COR-L47 (cell line): ENCODE measurements at regions not wholly inside any gene's neighbourhood (a gene's known extent, or its start where the extent isn't known, plus 50 kb on each side); places are given as distances from the start of the nearest gene placed in this dataset.

ENCODE experiments used
- DNase-seq: peaks from one replicate; lab custom pipeline; 2025; lab: John Stamatoyannopoulos, UW

GRCh38 chr15:69505956-69506556 is 53.4 kb downstream of the RPLP1 start:
- no peak for DNase-seq

DNA sequence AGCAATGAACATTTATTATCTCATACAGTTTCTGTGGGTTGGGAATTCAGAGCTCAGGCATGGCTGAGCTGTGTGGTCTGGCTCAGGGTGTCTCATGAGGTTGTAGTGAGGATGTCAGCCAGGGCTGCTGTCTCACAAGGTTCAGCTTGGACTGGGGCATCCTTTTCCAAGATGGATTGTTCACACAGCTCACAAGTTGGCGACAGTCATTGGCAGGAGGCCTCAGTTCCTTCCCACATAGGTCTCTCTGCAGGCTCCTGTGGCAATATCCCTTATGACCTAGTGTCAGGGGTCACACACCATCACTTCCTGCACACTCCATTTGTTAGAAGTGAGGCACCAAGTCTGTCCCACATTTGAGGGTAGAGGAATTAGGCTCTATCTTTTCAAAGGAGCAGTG is 56.0 kb downstream of the RPLP1 start:
- DNase-seq, result no peak

- DNase-seq, result no peak
Observed at GRCh38 chr15:69509131-69509530, 56.5 kb downstream of the RPLP1 start.

GRCh38 chr15:69510556-69510955 is 57.9 kb downstream of the RPLP1 start:
- DNase-seq, result no peak

DNA sequence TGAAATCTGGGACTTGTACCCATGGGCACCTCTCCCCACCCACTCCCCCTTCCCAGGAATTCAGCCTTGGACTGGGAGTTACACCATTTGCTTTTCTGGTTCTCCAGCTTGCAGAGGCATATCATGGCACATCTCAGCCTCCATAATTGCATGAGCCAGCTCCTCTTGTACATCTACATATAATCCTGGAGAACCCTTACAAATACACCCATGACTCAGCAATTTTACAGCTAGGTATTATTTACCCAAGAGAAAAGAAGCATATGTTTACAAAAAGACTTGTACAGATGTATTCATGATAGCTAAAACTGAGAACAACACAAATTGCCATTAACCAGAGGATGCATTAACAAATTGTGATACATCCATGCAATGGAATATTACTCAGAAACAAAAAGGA is 58.4 kb downstream of the RPLP1 start:
- no peak for DNase-seq

DNA sequence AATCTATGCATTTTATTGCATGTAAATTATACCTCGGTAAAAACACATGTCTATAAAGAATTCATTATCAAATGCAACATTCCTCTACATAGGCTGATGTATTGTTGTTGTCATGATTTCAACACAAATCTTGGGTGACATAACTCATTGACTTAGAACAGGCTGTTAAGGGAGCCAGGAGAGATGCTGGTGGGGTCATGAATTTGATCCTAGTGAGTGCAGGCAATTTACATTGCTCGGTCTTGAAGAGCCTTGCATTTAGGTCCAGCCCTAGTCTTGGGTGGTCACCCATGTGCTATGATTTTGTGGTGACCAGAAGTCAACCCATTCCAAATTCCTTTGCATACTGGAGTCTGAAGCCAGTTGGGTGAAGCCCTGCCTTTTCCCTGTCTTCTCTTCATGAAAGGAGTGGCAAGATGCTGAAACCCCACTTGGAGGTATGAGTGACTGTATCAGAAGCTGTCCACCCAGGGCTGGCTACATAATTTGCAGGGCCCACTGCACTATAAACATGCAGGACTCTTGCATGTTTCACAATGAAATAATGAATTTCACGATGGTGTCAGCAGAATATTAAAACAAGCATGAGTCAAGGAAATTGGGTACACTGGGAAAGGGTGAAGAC is 59.2 kb downstream of the RPLP1 start:
- no peak for DNase-seq

- DNase-seq, result no peak
Observed at GRCh38 chr15:69513450-69513960, 60.9 kb downstream of the RPLP1 start.

- DNase-seq, result no peak
Observed at GRCh38 chr15:69513986-69514385, 61.4 kb downstream of the RPLP1 start.

DNA sequence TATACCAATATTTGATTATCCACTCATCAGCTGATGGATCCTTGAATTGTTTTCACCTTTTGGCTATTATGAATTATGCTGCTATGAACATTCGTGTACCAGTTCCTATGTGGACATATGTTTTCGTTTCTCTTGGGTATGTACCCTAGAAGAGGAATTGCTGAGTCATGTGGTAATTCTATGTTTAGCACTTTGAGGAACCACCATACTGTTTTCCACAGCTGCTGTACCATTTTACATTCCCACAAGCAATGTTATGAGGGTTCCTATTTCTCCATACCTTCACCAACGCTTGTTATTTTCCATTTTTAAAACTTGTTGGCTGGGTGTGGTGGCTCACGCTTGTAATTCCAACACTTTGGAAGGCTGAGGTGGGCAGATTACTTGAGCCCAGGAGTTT is 62.9 kb downstream of the RPLP1 start:
- no peak for DNase-seq

DNA sequence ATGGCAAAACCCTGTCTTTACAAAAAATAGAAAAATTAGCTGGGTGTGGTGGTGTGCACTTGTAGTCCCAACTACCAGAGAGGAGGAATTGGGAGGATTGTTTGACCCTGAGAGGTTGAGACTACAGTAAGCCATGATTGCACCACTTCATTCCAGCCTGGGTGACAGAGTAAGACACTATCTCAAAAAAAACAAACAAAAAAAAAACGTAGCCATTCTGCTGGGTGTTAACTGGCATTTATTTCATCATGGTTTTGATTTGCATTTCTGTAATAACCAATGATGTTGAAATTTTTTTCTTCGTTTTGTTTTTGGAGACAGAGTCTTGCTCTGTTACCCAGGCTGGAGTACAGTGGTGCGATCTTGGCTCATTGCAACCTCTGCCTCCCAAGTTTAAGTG is 63.3 kb downstream of the RPLP1 start:
- no peak for DNase-seq

- no peak for DNase-seq
Observed at GRCh38 chr15:69517052-69517451, 64.4 kb downstream of the RPLP1 start.

DNA sequence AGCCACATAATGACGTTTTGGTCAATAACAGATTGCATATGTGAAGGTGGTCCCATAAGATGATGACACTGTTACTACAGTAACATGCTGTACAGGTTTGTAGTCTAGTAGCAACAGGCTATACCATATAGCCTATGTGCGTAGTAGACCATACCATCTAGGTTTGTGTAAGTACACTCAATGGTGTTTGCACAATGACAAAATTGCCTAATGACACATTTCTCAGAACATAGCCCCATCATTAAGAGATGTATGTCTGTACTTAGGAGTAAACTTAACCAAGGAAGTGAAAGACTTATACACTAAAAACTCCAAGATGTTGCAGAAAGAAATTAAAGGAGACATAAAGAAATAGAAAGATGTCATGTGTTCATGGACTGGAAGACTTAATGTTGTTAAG is 66.2 kb downstream of the RPLP1 start:
- DNase-seq, result no peak

GRCh38 chr15:69520067-69520466 is 67.4 kb downstream of the RPLP1 start:
- DNase-seq, result no peak

GRCh38 chr15:69522361-69522760 is 69.7 kb downstream of the RPLP1 start:
- DNase-seq, result no peak

DNA sequence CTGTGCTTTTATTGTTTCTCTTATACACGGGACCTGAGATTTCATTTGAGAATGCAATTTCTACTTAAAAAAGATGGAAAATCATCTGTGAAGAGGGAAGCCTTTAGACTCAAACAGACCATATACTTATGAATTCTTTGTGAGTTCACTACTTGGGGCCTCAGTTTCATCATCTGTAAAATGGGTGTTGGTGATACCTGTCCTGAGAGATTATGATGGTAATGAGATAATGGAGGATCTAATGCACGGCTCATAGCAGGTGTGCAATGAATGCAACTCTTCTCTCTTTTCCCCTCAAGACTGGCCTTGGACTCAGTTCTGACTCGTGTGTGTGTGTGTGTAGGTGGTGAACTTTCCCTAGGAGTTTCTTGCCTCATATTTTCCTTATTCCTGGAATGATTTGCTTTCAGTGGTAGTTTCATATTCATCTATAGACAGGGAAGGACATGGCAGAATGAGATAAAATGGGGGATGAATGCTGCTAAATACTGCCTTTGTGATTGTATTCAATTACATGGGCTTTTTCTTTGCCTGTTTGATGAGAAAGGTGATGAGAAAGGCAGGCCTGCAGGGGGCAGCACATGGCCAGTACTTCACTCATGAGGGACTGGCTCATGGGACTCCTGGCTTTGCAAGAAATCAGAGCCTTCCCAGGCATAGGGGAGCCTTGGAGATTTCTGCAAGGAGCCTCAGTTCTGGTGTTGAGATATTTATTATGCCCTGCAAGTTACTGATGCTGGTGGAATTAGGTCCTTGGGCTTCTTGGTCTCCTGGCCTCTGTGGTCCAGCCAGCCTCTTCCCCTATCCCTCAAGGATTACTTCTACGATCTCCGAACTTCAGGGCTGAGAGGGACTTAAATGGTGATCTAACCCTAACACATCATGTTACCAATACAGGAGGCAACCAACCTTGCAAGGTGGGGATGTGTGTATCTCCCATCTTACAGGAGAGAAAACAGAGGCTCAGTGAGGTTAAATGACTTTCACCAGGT is 70.7 kb downstream of the RPLP1 start:
- peak; percentile 76 for DNase-seq

GRCh38 chr15:69524296-69524695 is 71.7 kb downstream of the RPLP1 start:
- DNase-seq, result no peak

DNA sequence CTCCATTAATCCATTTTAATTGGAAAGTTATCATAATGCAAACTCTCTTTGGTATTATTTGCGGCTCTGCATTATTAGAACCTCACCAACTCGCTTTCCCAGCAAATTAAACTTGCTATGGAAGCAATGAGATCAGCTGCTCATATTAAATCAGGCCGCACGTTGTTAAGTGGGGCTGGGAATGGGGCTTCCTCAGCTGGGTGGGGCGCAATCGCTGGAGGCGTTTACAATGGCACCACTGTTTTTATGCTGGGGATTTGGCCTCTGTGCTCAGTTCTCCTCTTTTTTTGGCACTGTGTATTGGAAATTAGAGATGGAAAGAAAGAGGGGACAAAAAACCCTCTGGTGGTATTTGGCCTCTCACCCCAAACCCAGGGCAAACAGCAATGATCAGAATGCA is 72.2 kb downstream of the RPLP1 start:
- DNase-seq, result no peak

- no peak for DNase-seq
Observed at GRCh38 chr15:69525543-69525942, 72.9 kb downstream of the RPLP1 start.

DNA sequence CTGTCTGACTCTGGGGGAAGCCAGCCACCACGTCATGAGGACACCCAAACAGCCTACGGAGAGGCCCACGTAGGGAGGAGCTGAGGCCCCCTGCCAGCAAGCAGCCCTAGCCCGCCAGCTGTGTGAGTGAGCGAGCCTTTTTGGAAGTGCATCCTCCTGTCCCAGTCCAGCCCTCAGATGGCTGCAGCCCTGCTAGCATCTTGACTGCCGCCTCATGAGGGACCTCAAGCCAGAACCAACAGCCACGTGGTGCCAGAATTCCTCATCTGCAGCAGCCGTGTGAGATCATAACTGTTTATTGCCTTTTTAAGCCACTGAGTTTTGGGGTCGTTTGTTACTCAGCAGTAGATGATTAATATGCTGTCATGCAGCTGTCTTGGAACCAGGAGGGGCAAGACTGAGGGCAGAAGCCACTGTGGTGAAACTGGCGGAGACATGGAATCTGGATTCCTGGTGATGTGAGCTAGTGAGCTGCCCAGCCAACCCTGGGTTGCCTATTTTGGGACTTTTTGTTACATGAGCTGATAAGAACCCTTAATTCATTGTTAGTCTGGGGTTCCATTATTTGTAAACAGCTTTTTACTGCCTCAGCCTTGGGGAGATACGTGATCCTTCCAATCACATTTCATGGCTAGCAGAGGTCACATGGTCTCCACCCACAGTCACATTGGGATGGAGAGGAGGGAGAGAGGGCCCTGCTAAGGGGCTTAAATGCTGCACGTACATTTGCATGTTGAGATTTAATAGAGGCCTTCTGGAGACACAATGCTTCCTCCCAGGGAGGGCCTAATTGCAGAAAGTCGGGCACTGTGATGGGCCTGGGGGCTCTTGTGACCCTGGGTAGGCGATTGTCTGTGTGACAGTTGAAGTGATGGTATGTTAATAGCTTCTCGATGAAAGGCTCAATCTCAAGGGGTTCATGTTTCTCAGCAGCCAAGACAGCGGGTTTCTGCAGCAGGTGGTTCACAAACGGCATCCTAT is 73.8 kb downstream of the RPLP1 start:
- DNase-seq, result no peak

DNA sequence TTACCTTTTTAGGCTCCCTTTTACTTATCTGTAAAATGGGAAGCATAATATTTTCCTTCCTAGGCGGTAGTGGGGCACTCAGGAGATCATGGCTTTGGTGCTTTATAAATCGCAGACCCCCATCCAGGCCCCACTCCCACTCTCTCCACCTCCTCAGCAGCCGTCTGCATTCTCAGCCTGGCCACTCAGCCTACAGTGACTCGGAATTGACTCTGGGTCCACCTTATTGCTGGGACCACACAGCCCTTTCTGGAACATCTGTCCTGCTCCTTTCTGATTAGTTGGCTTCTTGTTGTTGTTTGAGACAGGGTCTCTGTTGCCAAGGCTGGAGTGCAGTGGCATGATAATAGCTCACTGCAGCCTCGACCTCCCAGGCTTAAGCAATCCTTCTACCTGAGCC is 76.5 kb downstream of the RPLP1 start:
- no peak for DNase-seq

DNA sequence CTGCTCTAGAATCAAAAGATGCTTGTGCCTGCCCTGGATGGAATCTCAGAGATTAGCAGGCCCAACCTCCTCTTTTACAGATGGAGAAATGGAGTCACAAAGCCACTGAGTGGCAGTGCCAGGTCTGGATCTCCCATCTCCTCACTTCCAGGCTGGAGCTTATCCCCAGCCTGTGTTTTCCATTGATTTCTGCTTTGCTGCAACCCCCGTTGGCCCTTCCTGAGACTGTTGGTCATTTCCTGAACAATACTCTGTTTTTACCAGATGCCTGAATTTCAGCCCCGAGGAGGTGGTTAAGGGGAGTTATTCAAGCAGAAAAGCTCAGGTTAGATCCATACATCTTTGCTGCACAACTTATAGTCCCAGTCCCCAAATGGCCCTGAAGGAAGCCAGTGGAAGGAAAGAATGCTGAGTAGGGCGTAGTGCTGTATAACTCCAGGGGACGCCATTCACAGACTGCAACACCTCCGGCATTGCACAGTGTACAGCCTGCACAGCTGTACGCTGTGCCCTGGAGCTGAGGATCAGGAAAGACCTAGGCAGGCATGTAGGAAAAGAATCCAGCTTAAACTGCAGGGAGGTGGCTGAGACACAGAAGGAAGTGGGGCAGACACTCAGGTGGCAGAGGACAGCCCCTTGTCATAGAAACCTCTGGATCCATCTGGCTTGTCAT is 77.5 kb downstream of the RPLP1 start:
- DNase-seq, result no peak
